GM12892 (cell line): ENCODE measurements at regions not wholly inside any gene's neighbourhood (a gene's known extent, or its start where the extent isn't known, plus 50 kb on each side); places are given as distances from the start of the nearest gene placed in this dataset.

Experiments used
- DNase-seq: peaks from one replicate; pipeline ENCODE4 v3.0.0; 2011; ENCODE audit not compliant: insufficient read length
- FAIRE-seq: peaks from 2 replicates; lab custom pipeline; 2011; peaks lifted over from hg19 to GRCh38; lab: Jason Lieb, UNC
- POLR2A ChIP-seq: IDR thresholded peaks from 2 replicates; pipeline ENCODE4 v1.6.1; 2011; ENCODE audit warnings: low read depth, low read length, control low read depth
- POLR2AphosphoS5 ChIP-seq: IDR thresholded peaks from 2 replicates; pipeline ENCODE4 v1.6.1; 2011; ENCODE audit warnings: low read depth, low read length, control low read depth
- TAF1 ChIP-seq: IDR thresholded peaks from 2 replicates; pipeline ENCODE4 v1.6.1; 2011; ENCODE audit warnings: low read depth, mild to moderate bottlenecking, control low read depth, low read length, borderline replicate concordance

DNA sequence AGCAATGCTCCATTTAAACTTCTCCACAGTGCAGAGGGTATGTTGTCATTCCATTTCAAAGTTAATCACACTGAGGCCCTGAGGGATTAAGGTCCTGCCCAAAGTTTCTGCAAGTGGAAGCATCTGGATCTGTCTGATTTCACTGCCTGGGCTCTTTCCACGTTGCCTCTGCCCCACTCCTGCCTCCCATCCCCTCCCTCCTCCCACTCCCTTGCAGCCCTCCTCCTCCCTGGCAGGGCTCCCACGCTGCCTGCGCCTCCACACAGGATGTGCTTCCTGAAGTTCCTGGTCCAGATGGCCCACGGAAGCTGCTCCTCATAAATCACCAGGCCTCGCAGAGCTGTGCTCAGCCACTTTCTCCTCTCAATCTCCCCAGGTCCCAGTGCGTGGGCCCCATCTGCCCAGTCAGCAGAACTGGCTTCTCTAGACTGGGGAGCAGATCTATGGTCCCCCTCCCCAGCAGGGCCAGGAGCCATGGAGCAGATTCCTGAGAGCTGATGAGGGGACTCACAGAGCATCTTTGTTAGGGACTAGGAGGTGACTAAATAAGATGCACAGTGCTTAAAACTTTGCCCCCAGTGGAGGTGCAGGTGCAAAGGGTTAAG, 65.4 kb upstream of the MAFB start:
- no peak for DNase-seq
- FAIRE-seq: no peak
- TF ChIP-seq POLR2A (no peak), TAF1 (no peak), POLR2AphosphoS5 (no peak)

GRCh38 chr20:40757087-40757486, 68.1 kb upstream of the MAFB start:
- FAIRE-seq (no peak), DNase-seq (no peak)
- TF ChIP-seq TAF1: no peak
- TF ChIP-seq POLR2A: no peak
- TF ChIP-seq POLR2AphosphoS5: no peak

DNA sequence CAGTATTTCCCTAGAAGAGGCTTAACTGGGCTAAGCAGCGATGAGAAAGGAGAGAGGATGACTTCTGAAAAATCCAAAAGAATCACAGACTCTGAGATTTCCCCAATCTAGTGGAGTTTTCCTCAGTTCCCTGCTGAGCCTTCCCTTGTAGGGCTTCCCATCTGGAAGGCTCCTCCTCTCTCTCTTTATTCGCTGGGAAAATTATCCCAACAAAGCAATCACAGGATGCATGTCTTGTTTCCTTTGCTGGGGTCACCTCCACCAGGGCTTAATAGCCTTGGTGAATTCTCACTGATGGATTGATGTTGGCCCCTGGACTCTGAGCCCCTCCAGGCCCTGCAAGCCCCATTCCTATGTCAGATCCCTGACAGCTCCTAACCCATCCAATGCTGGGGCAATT, 69.8 kb upstream of the MAFB start:
- no peak for FAIRE-seq
- TF ChIP-seq POLR2A (no peak), TAF1 (no peak), POLR2AphosphoS5 (no peak)
- no peak for DNase-seq

DNA sequence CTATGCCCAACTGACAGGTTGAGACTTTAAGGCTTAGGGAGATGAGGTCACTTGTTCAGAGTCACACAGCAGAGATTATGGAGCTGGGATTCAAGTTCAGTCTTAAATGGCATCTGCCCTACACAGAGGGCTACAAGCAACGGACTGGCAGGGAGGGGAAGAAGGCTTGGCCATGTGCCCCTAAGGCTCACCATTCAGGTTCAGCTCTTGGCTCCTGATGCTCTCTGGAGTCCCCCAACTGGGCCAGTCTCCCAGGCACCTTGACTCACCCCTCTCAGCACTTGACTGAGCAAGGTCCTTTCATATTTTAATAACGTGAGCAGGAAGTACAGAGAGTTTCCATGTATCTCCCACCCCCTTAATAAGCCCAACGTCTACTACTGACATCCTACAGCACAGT, 71.4 kb upstream of the MAFB start:
- DNase-seq: no peak
- FAIRE-seq: no peak
- TF ChIP-seq POLR2A (no peak), POLR2AphosphoS5 (no peak), TAF1 (no peak)

DNA sequence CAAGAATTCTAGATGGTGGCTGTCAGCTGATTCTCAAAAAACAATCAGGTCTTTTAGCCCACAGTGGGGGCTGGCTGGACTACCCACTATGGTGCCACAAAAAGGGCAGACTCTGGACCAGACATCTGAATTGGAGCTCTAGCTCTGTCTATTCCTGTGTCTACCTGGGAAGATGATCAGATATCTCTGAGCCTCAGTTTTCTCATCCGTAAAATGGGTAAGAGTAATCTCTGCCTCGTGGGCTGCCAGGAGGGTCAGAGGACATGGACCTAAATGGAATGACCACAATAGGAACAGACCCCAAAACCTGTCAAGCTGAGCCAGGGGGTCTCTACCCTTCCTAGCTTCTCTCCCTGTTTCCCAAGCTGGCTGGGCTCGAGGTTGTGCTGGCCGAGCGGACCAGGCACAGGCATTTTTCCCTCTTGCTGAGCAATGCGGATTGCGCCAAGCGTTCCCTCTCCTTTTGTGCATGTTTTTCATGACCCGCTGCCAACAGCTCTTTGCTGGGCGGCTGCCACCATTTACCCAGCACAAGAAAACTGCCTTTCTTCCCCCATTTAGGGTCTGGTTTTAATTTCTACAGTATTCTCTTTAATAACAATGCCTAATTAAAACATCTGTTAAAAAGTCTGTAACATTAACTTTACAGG, 74.7 kb upstream of the MAFB start:
- FAIRE-seq: peak; percentile 5
- no peak for DNase-seq
- TF ChIP-seq POLR2A (no peak), TAF1 (no peak), POLR2AphosphoS5 (no peak)

DNA sequence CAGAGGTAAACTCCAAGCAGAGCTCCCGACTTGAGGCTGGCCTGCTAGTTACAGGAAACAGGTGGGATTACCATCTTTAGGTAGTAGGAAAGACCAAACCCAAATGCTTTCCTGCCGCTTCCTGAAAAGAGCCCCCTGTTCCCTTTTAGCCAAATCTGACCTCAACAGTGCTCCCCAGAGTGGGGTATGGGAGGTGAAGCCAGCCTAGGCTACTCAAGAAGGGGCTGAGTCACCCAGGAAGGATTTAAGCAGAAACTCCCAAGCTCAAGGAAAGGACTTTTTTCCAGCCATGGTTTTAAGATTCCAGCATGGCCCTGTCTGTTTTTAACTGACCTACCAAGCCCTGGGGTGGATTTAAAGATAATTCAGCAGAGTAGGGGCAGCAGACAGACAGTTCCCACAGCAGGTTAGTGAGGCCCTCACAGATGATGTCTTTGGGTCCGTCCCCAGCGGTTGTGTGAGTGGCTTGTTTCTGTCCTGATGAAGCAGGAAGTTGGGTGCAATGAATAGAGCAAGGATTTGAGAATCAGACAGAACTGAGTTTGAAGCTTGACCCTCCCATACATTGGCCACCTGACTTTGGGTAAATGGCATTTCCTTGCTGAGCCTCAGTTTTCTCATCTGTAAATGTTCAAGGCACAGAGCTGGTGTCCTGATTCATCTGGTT, 76.9 kb upstream of the MAFB start:
- DNase-seq: no peak
- TF ChIP-seq POLR2AphosphoS5: no peak

DNA sequence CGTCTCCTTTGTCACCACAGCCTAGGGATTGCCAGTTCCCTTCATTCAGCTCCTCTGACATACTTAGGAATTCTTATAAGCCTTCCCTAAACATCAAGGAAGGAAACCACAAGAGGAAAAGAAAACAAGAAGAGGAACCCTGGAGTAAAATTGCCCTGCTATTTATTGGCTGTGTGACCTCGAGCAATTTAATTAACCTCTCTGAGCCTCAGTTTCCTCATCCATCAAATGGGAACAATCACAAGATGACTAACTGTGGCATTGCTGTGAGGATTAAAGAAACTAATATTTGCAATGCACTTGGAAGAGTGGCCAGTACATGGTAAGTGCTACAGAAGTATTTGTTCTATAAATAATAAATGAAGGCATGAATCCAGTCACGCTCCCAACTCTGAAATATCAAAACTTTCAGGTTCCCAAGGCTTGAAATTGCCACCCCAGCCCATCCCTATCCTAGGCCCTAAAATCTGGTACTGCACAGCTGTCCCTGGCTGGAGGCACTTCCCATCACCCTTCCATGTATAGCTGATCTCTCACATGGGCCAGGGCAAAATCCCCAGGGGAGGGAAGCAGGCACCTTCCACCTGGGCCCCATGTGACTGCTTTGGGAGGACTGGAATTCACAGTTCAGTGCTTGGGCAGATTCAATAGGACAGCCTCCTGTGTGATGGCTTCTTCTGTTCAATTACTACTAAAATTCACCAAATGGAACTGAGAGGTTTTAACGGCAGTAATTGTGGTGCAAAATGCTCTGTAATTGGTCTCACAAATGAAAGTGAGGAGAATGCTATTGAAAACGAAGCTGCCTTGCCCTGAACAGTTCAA, 78.0 kb upstream of the MAFB start:
- TF ChIP-seq POLR2AphosphoS5 (no peak), TAF1 (no peak), POLR2A (no peak)
- DNase-seq (no peak), FAIRE-seq (no peak)

More for the DNA sequence above, 76.9 kb upstream of the MAFB start:
- FAIRE-seq: no peak

GRCh38 chr20:40767615-40767924, 78.5 kb upstream of the MAFB start:
- FAIRE-seq: no peak
- DNase-seq: no peak

DNA sequence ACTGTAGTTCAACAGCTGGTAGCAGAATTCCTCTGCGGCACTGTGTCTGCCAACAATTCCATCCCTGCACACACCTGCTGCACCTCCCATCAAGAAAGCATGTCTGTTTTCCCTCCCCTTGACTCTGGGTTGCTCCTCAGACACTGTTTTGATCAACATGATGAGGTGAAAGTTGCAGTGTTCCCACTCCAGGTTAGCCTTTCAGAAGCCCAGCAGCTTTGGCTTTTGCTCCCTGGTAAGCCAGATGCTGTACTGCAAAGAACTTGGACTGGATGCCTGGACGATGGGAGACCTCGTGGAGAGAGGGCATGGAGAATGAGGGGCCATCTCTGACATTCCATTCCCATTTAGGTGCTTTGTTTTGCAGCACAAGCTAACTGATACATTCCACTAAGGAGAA, 79.1 kb upstream of the MAFB start:
- FAIRE-seq: no peak
- no peak for TF ChIP-seq POLR2A
- TF ChIP-seq TAF1: no peak
- no peak for TF ChIP-seq POLR2AphosphoS5

More at GRCh38 chr20:40767615-40767924, 78.5 kb upstream of the MAFB start:
- TF ChIP-seq POLR2AphosphoS5 (no peak), POLR2A (no peak), TAF1 (no peak)

GRCh38 chr20:40769677-40770285, 80.7 kb upstream of the MAFB start:
- DNase-seq: no peak
- no peak for TF ChIP-seq TAF1
- FAIRE-seq: no peak

More for the DNA sequence above, 79.1 kb upstream of the MAFB start:
- DNase-seq: no peak

DNA sequence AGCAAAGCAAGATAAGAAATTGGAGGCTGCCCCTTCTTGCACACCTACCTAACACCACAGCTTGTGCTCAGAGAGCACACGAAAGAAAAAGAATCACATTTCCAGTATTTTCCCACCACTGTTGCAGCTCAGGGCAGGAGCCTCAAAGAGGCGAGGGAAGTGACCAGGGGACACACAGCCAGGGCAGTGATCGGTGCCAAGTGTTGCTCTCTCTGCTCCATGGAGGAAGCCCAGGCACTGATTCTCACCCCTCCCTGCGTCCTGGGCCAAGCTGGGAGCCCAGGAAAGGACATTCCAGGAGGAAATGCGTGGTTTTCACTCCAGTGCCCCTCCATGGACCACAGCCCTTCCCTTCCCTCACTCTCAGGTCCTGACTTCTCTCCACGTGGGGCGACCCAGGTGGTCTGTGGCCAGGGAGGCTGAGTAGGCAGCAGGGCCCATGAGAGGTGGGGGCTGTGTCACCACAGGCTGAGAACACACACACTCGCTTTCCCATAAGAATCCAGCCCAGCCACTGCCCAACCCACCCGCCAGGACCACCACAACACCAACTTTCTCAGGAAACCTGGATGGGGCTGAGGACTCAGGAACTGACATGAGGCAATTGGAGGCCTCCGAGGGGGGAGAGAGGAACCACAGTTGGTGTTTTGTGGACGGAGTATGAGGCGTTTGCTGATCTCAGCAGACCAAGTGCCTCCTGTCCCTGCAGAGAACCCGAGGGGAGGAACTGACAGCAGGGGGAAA, 81.7 kb upstream of the MAFB start:
- no peak for DNase-seq
- FAIRE-seq: no peak
- TF ChIP-seq POLR2A (no peak), POLR2AphosphoS5 (no peak), TAF1 (no peak)

DNA sequence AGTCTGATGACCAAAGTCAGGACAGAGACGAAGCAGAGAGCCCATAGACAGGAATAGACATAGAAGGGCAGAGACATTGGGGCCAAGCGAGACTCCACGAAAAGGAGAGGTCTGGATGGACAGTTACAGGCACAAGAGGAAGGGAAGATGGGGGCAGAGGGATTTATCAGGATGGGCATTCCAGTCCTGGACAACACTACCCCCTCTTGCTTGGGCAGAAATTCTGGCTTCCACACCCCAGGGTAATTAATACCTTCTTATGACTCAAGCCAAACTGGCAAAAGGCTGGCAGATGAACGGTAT, 82.2 kb upstream of the MAFB start:
- TF ChIP-seq POLR2AphosphoS5: no peak
- TF ChIP-seq TAF1: no peak
- TF ChIP-seq POLR2A: no peak
- FAIRE-seq: no peak
- no peak for DNase-seq
